WTC11 (cell line): ENCODE measurements at regions not wholly inside any gene's neighbourhood (a gene's known extent, or its start where the extent isn't known, plus 50 kb on each side); places are given as distances from the start of the nearest gene placed in this dataset.

Experiments used
- ATAC-seq: fragments of 200-7000 bp; cut with Tn5 transposase; 2 replicates; pipeline ENCODE4 v1.10.0; 2021; ENCODE audit warnings: mild to moderate bottlenecking, moderate library complexity
- CTCF ChIA-PET: fragments of 300-600 bp; sonication (Branson Sonifier 250); formaldehyde crosslinking; loops from one replicate; lab custom pipeline; 2021; ENCODE audit warnings: antibody characterized with exemption; lab: Charles Lee
- POLR2A ChIA-PET: fragments of 350-600 bp; sonication (Branson Sonifier 250); formaldehyde crosslinking; loops from one replicate; lab custom pipeline; 2021; ENCODE audit warnings: antibody characterized with exemption; lab: Charles Lee
- DNase-seq: peaks from one replicate; pipeline ENCODE4 v3.0.0; 2021; ENCODE audit warnings: low spot score
- H3K27ac Mint-ChIP-seq: 2 replicates; pipeline ENCODE4 v1.8.0; 2021; ENCODE audit warnings: mixed read lengths
- H3K27me3 Mint-ChIP-seq: 2 replicates; pipeline ENCODE4 v1.8.0; 2021; ENCODE audit warnings: low read depth, mild to moderate bottlenecking, moderate library complexity, mixed read lengths
- H3K36me3 Mint-ChIP-seq: 2 replicates; pipeline ENCODE4 v1.8.0; 2021; ENCODE audit warnings: mixed read lengths
- H3K4me1 Mint-ChIP-seq: 2 replicates; pipeline ENCODE4 v1.8.0; 2022; ENCODE audit warnings: mixed read lengths
- H3K4me3 Mint-ChIP-seq: 2 replicates; pipeline ENCODE4 v1.8.0; 2021; ENCODE audit warnings: mild to moderate bottlenecking, moderate library complexity, mixed read lengths
- H3K9me3 Mint-ChIP-seq: 2 replicates; pipeline ENCODE4 v1.8.0; 2021; ENCODE audit warnings: mixed read lengths
- ATF2 ChIP-seq: sonication (generic); formaldehyde crosslinking; IDR thresholded peaks from 2 replicates; pipeline ENCODE4 v1.8.1; 2022; ENCODE audit warnings: low read depth, missing genetic modification reagents, borderline replicate concordance
- ERG ChIP-seq: fragments of 250-450 bp; sonication (Bioruptor Pico); IDR thresholded peaks from 2 replicates; pipeline ENCODE4 v1.8.0; 2021; ENCODE audit warnings: mild to moderate bottlenecking
- FOXK1 ChIP-seq: sonication (generic); formaldehyde crosslinking; IDR thresholded peaks from 2 replicates; pipeline ENCODE4 v1.8.0; 2022; ENCODE audit warnings: mild to moderate bottlenecking, moderate library complexity, missing genetic modification reagents
- GRHL2 ChIP-seq: fragments of 250-450 bp; sonication (Bioruptor Pico); IDR thresholded peaks from 2 replicates; pipeline ENCODE4 v1.8.0; 2022; ENCODE audit warnings: mild to moderate bottlenecking, moderate library complexity; ENCODE audit not compliant: insufficient replicate concordance, severe bottlenecking
- GTF2I ChIP-seq: fragments of 250-450 bp; sonication (Bioruptor Pico); conservative IDR thresholded peaks from 2 replicates; pipeline ENCODE4 v1.4.0; 2021; ENCODE audit warnings: mild to moderate bottlenecking
- HMGA2 ChIP-seq: fragments of 250-450 bp; sonication (Bioruptor Pico); IDR thresholded peaks from 2 replicates; pipeline ENCODE4 v1.4.0; 2021; ENCODE audit warnings: mild to moderate bottlenecking, moderate library complexity
- JUN ChIP-seq: sonication (generic); formaldehyde crosslinking; IDR thresholded peaks from 2 replicates; pipeline ENCODE4 v1.8.0; 2023; ENCODE audit warnings: mild to moderate bottlenecking, missing genetic modification reagents
- KAT7 ChIP-seq: sonication (generic); formaldehyde crosslinking; IDR thresholded peaks from 2 replicates; pipeline ENCODE4 v1.8.1; 2023; ENCODE audit warnings: missing genetic modification reagents, mild to moderate bottlenecking, borderline replicate concordance
- MLX ChIP-seq: sonication (generic); formaldehyde crosslinking; IDR thresholded peaks from 2 replicates; pipeline ENCODE4 v1.8.1; 2023; ENCODE audit warnings: mild to moderate bottlenecking, missing genetic modification reagents, moderate library complexity
- MXD4 ChIP-seq: fragments of 250-450 bp; sonication (Bioruptor Pico); IDR thresholded peaks from 2 replicates; pipeline ENCODE4 v1.8.0; 2021; ENCODE audit warnings: mild to moderate bottlenecking, moderate library complexity, borderline replicate concordance
- RELA ChIP-seq: sonication (generic); formaldehyde crosslinking; IDR thresholded peaks from 2 replicates; pipeline ENCODE4 v1.8.1; 2022; ENCODE audit warnings: missing genetic modification reagents, mild to moderate bottlenecking, borderline replicate concordance
- SMAD3 ChIP-seq: sonication (generic); formaldehyde crosslinking; IDR thresholded peaks from 2 replicates; pipeline ENCODE4 v1.8.0; 2022; ENCODE audit warnings: missing genetic modification reagents, mild to moderate bottlenecking, borderline replicate concordance
- STAT6 ChIP-seq: sonication (generic); formaldehyde crosslinking; conservative IDR thresholded peaks from 2 replicates; pipeline ENCODE4 v1.8.1; 2023; ENCODE audit warnings: mild to moderate bottlenecking, low read depth, missing genetic modification reagents, moderate library complexity
- TCF7 ChIP-seq: sonication (generic); formaldehyde crosslinking; IDR thresholded peaks from 2 replicates; pipeline ENCODE4 v1.8.0; 2022; ENCODE audit warnings: mild to moderate bottlenecking, low read depth, missing genetic modification reagents, moderate library complexity
- ZBTB43 ChIP-seq: sonication (generic); formaldehyde crosslinking; IDR thresholded peaks from 2 replicates; pipeline ENCODE4 v1.8.1; 2023; ENCODE audit warnings: mild to moderate bottlenecking, missing genetic modification reagents
- ZNF423 ChIP-seq: fragments of 250-450 bp; sonication (Bioruptor Pico); IDR thresholded peaks from 2 replicates; pipeline ENCODE4 v2.1.2; 2022; ENCODE audit warnings: mild to moderate bottlenecking, moderate library complexity
- ZSCAN18 ChIP-seq: fragments of 250-450 bp; sonication (Bioruptor Pico); IDR thresholded peaks from 2 replicates; pipeline ENCODE4 v2.1.2; 2022; ENCODE audit warnings: mild to moderate bottlenecking, moderate library complexity

DNA sequence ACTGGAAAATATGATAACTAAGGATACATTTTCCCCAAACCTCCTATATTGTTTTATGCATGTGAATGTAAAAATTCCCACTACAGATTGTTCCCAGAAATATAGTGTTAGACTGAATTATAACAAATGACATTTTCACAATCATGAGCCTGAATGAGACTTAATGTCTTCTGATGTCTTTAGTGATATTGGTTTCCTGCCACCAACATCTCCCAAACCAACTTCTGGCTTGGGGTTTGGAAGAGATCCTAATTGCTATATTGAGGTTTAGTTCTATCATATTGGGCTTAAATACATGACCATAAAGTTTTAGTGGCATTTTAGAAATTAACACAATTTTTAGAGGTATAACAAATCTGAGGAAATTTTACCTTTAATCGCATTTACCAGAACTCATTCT, 445.3 kb upstream of the CCDC54 start (continued):
- TF ChIP-seq KAT7 (no peak), MLX (CRISPR knock-in tag) (no peak), TCF7 (CRISPR knock-in tag) (no peak), ZNF423 (CRISPR knock-in tag) (no peak), RELA (CRISPR knock-in tag) (no peak), MXD4 (CRISPR knock-in tag) (no peak), GTF2I (CRISPR knock-in tag) (no peak)

GRCh38 chr3:106936337-106936736, 440.9 kb upstream of the CCDC54 start:
- Mint-ChIP-seq H3K36me3 (peaks cover 17% of the 10 kb centered on the region), H3K4me3 (no peak overlapping the region), H3K27ac (no peak overlapping the region), H3K27me3 (no peaks in the 10 kb centered on the region), H3K4me1 (peaks cover 2% of the 10 kb centered on the region; the same call in 1 of the 2 replicates), H3K9me3 (peaks cover 29% of the 10 kb centered on the region)
- ATAC-seq, result peak; percentile 38; the same call in 1 of the 2 replicates
- ChIA-PET CTCF (no interaction called here), POLR2A (no interaction called here)
- DNase-seq, result no peak
- no peak for TF ChIP-seq JUN (CRISPR knock-in tag)

DNA sequence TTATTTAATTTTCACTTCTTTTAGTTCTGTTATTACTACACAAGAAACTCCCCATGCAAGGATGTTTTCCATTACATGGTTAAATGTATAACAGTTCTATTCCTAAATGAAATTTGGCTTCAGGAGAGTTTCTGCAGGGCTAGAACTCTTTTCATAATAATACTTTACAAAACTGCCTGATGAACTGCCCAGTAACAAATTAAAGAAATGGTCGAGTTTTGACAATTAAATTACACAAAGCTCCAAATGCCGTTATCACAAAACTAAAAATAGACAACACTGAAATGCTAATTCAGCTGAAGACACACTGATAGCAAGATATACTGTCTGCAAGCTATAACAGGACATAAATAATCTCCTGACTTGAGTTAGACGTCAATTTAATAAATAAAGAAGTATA, 435.2 kb upstream of the CCDC54 start:
- no peaks in the 10 kb centered on the region for H3K4me1 Mint-ChIP-seq
- no peak overlapping the region for H3K27ac Mint-ChIP-seq
- TF ChIP-seq ATF2 (CRISPR knock-in tag) (no peak), ZBTB43 (no peak), SMAD3 (no peak), RELA (CRISPR knock-in tag) (no peak)
- no peaks in the 10 kb centered on the region for H3K27me3 Mint-ChIP-seq
- peaks cover 17% of the 10 kb centered on the region for H3K36me3 Mint-ChIP-seq
- H3K4me3 Mint-ChIP-seq, result no peak overlapping the region
- peaks cover 22% of the 10 kb centered on the region for H3K9me3 Mint-ChIP-seq
- POLR2A ChIA-PET, result no interaction called here
- ATAC-seq (no peak), DNase-seq (no peak)
- CTCF ChIA-PET, result no interaction called here

GRCh38 chr3:106943071-106943470, 434.2 kb upstream of the CCDC54 start:
- Mint-ChIP-seq H3K9me3 (peaks cover 22% of the 10 kb centered on the region), H3K36me3 (peaks cover 17% of the 10 kb centered on the region), H3K4me1 (no peaks in the 10 kb centered on the region), H3K27ac (no peak overlapping the region), H3K4me3 (no peak overlapping the region), H3K27me3 (no peaks in the 10 kb centered on the region)
- TF ChIP-seq FOXK1 (CRISPR knock-in tag), result no peak
- TF ChIP-seq ZBTB43, result no peak
- no peak for TF ChIP-seq STAT6
- no peak for TF ChIP-seq ERG (CRISPR knock-in tag)
- TF ChIP-seq RELA (CRISPR knock-in tag), result no peak
- TF ChIP-seq HMGA2, result no peak
- no peak for TF ChIP-seq ZSCAN18
- no peak for TF ChIP-seq ATF2 (CRISPR knock-in tag)
- TF ChIP-seq GRHL2 (CRISPR knock-in tag), result no peak
- POLR2A ChIA-PET, result no interaction called here
- CTCF ChIA-PET, result no interaction called here
- no peak for DNase-seq
- ATAC-seq, result no peak
